SK-N-SH treated with all-trans-retinoic acid at 6 μM for 48 hours (cell line): ENCODE measurements at regions not wholly inside any gene's neighbourhood (a gene's known extent, or its start where the extent isn't known, plus 50 kb on each side); places are given as distances from the start of the nearest gene placed in this dataset.

Source experiments
- ATAC-seq: fragments of 200-7000 bp; cut with Tn5 transposase; 3 replicates; pipeline ENCODE4 v1.9.1; 2020; ENCODE audit warnings: mild to moderate bottlenecking, moderate library complexity
- ARNTL ChIP-seq: fragments of 450-650 bp; formaldehyde crosslinking; IDR thresholded peaks from 2 replicates; pipeline ENCODE4 v1.5.0; 2020; ENCODE audit warnings: low read depth, mild to moderate bottlenecking, moderate library complexity, borderline replicate concordance
- BACH2 ChIP-seq: fragments of 250-450 bp; sonication (Bioruptor Pico); IDR thresholded peaks from 2 replicates; pipeline ENCODE4 v1.9.0; 2021; ENCODE audit warnings: mild to moderate bottlenecking, borderline replicate concordance
- CSDC2 ChIP-seq: fragments of 250-450 bp; sonication (Bioruptor Pico); IDR thresholded peaks from 2 replicates; pipeline ENCODE4 v1.5.0; 2020; ENCODE audit warnings: mild to moderate bottlenecking, moderate library complexity
- ESRRG ChIP-seq: fragments of 250-450 bp; sonication (Bioruptor Pico); IDR thresholded peaks from 2 replicates; pipeline ENCODE4 v1.6.1; 2021; ENCODE audit warnings: mild to moderate bottlenecking
- GLIS3 ChIP-seq: fragments of 250-450 bp; sonication (Bioruptor Pico); IDR thresholded peaks from 2 replicates; pipeline ENCODE4 v1.5.0; 2020; ENCODE audit warnings: mild to moderate bottlenecking, moderate library complexity
- PPARA ChIP-seq: fragments of 250-450 bp; sonication (Bioruptor Pico); IDR thresholded peaks from 2 replicates; pipeline ENCODE4 v1.5.0; 2020; ENCODE audit warnings: mild to moderate bottlenecking, borderline replicate concordance
- RARB ChIP-seq: fragments of 250-450 bp; sonication (Bioruptor Pico); IDR thresholded peaks from 2 replicates; pipeline ENCODE4 v1.8.0; 2021; ENCODE audit warnings: mild to moderate bottlenecking, moderate library complexity
- SNAI2 ChIP-seq: fragments of 250-450 bp; sonication (Bioruptor Pico); IDR thresholded peaks from 2 replicates; pipeline ENCODE4 v1.5.0; 2020; ENCODE audit warnings: mild to moderate bottlenecking, moderate library complexity
- TOX ChIP-seq: fragments of 250-450 bp; sonication (Bioruptor Pico); IDR thresholded peaks from 2 replicates; pipeline ENCODE4 v1.8.0; 2021; ENCODE audit warnings: mild to moderate bottlenecking, moderate library complexity, borderline replicate concordance
- ZFP30 ChIP-seq: fragments of 450-650 bp; formaldehyde crosslinking; IDR thresholded peaks from 2 replicates; pipeline ENCODE4 v1.5.0; 2022; ENCODE audit warnings: mild to moderate bottlenecking, moderate library complexity
- ZNF565 ChIP-seq: fragments of 450-650 bp; formaldehyde crosslinking; conservative IDR thresholded peaks from 2 replicates; pipeline ENCODE4 v1.5.0; 2020; ENCODE audit warnings: low read depth, mild to moderate bottlenecking, moderate library complexity
- ZNF70 ChIP-seq: fragments of 450-650 bp; formaldehyde crosslinking; IDR thresholded peaks from 2 replicates; pipeline ENCODE4 v1.5.0; 2020; ENCODE audit warnings: mild to moderate bottlenecking, moderate library complexity
- ZNF8 ChIP-seq: fragments of 450-650 bp; formaldehyde crosslinking; IDR thresholded peaks from 2 replicates; pipeline ENCODE4 v1.5.0; 2020; ENCODE audit warnings: mild to moderate bottlenecking, moderate library complexity
- TF ChIP-seq, protein P1 (sequence below): fragments of 250-450 bp; sonication (Bioruptor Pico); IDR thresholded peaks from 2 replicates; pipeline ENCODE4 v1.8.0; 2021; ENCODE audit warnings: low read depth, mild to moderate bottlenecking, moderate library complexity, borderline replicate concordance
- TF ChIP-seq, protein P2 (sequence below): fragments of 250-450 bp; sonication (Bioruptor Pico); IDR thresholded peaks from 2 replicates; pipeline ENCODE4 v1.5.1; 2021; ENCODE audit warnings: mild to moderate bottlenecking, moderate library complexity
- TF ChIP-seq, protein P3 (sequence below): fragments of 250-450 bp; sonication (Bioruptor Pico); IDR thresholded peaks from 2 replicates; pipeline ENCODE4 v1.5.1; 2020; ENCODE audit warnings: low read depth, mild to moderate bottlenecking, moderate library complexity
- TF ChIP-seq, protein P4 (sequence below): fragments of 250-450 bp; sonication (Bioruptor Pico); IDR thresholded peaks from 2 replicates; pipeline ENCODE4 v1.5.0; 2020; ENCODE audit warnings: mild to moderate bottlenecking, moderate library complexity
- TF ChIP-seq, protein P5 (sequence below): fragments of 250-450 bp; sonication (Bioruptor Pico); IDR thresholded peaks from 2 replicates; pipeline ENCODE4 v1.8.0; 2020; ENCODE audit warnings: mild to moderate bottlenecking, moderate library complexity, borderline replicate concordance

DNA sequence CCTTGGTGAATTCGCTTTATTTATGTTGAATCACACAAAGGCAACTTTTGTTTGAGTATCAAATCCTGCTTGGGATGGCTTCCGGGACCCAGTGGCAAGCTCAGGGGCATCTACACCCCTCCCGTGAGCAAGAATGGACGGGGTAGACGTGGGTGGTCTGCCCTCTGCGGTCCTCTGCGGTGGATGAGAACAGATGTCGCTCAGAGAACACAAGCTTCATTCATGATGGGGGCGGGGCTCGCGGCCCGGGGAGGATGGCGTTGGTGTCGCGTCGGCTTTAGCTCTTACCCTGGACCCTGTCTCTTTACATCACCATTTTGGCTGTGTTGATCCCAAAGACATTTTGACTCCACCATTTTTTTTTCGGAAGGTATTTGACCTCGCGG, 158.5 kb upstream of the RTL1 start:
- ATAC-seq = no peak

DNA sequence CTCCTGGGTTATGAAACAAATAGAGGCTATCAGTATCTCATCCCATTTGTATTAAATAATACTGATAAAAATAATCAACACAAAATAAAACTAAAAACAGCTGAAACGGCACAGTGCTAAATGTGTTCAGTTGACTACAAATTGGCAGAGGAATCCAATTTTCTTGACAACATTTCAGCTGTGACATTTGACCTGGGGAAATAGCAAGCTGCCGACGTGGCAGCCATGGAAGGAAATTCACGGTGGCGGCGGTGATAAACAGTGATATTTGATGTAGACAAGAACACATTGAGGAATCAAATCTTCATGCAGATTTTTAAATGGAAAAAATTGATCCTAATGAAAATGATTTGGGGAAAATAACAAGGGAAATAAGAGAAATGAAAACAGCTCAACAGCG, 159.1 kb upstream of the RTL1 start:
- TF ChIP-seq GLIS3 (CRISPR knock-in tag) (no peak), ZNF8 (CRISPR knock-in tag) (no peak), ZNF70 (CRISPR knock-in tag) (no peak), CSDC2 (CRISPR knock-in tag) (no peak), ZNF565 (CRISPR knock-in tag) (no peak), ARNTL (CRISPR knock-in tag) (no peak), SNAI2 (CRISPR knock-in tag) (no peak), TOX (no peak), RARB (CRISPR knock-in tag) (no peak), ZFP30 (CRISPR knock-in tag) (no peak), ESRRG (no peak), BACH2 (no peak)
- TF ChIP-seq, protein P1, sequence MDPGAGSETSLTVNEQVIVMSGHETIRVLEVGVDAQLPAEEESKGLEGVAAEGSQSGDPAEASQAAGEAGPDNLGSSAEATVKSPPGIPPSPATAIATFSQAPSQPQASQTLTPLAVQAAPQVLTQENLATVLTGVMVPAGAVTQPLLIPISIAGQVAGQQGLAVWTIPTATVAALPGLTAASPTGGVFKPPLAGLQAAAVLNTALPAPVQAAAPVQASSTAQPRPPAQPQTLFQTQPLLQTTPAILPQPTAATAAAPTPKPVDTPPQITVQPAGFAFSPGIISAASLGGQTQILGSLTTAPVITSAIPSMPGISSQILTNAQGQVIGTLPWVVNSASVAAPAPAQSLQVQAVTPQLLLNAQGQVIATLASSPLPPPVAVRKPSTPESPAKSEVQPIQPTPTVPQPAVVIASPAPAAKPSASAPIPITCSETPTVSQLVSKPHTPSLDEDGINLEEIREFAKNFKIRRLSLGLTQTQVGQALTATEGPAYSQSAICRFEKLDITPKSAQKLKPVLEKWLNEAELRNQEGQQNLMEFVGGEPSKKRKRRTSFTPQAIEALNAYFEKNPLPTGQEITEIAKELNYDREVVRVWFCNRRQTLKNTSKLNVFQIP = no peak
- TF ChIP-seq, protein P2, sequence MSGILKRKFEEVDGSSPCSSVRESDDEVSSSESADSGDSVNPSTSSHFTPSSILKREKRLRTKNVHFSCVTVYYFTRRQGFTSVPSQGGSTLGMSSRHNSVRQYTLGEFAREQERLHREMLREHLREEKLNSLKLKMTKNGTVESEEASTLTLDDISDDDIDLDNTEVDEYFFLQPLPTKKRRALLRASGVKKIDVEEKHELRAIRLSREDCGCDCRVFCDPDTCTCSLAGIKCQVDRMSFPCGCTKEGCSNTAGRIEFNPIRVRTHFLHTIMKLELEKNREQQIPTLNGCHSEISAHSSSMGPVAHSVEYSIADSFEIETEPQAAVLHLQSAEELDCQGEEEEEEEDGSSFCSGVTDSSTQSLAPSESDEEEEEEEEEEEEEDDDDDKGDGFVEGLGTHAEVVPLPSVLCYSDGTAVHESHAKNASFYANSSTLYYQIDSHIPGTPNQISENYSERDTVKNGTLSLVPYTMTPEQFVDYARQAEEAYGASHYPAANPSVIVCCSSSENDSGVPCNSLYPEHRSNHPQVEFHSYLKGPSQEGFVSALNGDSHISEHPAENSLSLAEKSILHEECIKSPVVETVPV (CRISPR knock-in tag) = no peak
- TF ChIP-seq, protein P3, sequence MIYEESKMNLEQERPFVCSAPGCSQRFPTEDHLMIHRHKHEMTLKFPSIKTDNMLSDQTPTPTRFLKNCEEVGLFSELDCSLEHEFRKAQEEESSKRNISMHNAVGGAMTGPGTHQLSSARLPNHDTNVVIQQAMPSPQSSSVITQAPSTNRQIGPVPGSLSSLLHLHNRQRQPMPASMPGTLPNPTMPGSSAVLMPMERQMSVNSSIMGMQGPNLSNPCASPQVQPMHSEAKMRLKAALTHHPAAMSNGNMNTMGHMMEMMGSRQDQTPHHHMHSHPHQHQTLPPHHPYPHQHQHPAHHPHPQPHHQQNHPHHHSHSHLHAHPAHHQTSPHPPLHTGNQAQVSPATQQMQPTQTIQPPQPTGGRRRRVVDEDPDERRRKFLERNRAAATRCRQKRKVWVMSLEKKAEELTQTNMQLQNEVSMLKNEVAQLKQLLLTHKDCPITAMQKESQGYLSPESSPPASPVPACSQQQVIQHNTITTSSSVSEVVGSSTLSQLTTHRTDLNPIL = no peak
- ATAC-seq = no peak

More for the DNA sequence above, 158.5 kb upstream of the RTL1 start:
- TF ChIP-seq PPARA (CRISPR knock-in tag) (no peak), ARNTL (CRISPR knock-in tag) (no peak), CSDC2 (CRISPR knock-in tag) (no peak), ESRRG (no peak), ZFP30 (CRISPR knock-in tag) (no peak), ZNF565 (CRISPR knock-in tag) (no peak), SNAI2 (CRISPR knock-in tag) (no peak), TOX (no peak), ZNF8 (CRISPR knock-in tag) (no peak), ZNF70 (CRISPR knock-in tag) (no peak)
- TF ChIP-seq, protein P1 = no peak
- TF ChIP-seq, protein P2 (CRISPR knock-in tag) = no peak
- TF ChIP-seq, protein P4, sequence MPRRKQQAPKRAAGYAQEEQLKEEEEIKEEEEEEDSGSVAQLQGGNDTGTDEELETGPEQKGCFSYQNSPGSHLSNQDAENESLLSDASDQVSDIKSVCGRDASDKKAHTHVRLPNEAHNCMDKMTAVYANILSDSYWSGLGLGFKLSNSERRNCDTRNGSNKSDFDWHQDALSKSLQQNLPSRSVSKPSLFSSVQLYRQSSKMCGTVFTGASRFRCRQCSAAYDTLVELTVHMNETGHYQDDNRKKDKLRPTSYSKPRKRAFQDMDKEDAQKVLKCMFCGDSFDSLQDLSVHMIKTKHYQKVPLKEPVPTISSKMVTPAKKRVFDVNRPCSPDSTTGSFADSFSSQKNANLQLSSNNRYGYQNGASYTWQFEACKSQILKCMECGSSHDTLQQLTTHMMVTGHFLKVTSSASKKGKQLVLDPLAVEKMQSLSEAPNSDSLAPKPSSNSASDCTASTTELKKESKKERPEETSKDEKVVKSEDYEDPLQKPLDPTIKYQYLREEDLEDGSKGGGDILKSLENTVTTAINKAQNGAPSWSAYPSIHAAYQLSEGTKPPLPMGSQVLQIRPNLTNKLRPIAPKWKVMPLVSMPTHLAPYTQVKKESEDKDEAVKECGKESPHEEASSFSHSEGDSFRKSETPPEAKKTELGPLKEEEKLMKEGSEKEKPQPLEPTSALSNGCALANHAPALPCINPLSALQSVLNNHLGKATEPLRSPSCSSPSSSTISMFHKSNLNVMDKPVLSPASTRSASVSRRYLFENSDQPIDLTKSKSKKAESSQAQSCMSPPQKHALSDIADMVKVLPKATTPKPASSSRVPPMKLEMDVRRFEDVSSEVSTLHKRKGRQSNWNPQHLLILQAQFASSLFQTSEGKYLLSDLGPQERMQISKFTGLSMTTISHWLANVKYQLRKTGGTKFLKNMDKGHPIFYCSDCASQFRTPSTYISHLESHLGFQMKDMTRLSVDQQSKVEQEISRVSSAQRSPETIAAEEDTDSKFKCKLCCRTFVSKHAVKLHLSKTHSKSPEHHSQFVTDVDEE (CRISPR knock-in tag) = no peak
- TF ChIP-seq, protein P5, sequence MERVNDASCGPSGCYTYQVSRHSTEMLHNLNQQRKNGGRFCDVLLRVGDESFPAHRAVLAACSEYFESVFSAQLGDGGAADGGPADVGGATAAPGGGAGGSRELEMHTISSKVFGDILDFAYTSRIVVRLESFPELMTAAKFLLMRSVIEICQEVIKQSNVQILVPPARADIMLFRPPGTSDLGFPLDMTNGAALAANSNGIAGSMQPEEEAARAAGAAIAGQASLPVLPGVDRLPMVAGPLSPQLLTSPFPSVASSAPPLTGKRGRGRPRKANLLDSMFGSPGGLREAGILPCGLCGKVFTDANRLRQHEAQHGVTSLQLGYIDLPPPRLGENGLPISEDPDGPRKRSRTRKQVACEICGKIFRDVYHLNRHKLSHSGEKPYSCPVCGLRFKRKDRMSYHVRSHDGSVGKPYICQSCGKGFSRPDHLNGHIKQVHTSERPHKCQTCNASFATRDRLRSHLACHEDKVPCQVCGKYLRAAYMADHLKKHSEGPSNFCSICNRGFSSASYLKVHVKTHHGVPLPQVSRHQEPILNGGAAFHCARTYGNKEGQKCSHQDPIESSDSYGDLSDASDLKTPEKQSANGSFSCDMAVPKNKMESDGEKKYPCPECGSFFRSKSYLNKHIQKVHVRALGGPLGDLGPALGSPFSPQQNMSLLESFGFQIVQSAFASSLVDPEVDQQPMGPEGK = no peak
- TF ChIP-seq, protein P3 = no peak
- TF ChIP-seq, all 23 proteins: peak for 0
